ENCODE measurements at regions not wholly inside any gene's neighbourhood (a gene's known extent, or its start where the extent isn't known, plus 50 kb on each side); places are given as distances from the start of the nearest gene placed in this dataset.

DNA sequence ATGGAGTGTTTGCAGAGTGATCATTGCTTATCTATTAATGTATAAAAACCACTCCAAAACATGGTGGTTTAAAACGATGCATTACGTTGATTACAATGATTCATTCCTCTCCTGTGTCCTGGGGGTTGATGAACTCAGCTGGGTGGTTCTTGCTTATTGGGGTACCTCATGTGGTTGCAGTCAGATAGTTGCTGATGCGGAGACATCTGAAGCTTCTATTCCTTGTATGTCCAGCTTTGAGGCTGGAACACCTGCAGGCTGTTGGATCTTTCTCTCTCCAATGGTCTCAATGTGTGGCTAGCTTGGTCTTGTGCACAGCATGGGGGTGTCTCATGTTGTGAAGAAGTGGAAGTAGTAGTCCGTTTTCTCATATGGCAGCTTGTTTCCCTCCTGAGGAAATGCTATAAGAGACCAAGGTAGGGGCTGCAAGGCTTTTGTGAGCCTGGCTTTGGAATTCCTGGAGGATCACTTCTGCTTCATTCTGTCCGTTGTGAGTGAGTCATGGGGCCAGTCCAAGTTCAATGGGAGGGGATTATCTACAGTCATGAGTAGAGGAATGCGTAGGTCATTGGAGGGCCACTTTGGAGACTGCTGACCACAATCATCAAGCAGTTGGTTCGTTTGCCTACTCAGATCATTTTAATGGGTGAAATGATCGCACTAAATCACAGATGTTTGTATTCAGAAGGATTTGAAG is 601.0 kb downstream of the SLC4A3 start:
- peak in 1 of 3 experiments; percentile 12 for DNase-seq

DNA sequence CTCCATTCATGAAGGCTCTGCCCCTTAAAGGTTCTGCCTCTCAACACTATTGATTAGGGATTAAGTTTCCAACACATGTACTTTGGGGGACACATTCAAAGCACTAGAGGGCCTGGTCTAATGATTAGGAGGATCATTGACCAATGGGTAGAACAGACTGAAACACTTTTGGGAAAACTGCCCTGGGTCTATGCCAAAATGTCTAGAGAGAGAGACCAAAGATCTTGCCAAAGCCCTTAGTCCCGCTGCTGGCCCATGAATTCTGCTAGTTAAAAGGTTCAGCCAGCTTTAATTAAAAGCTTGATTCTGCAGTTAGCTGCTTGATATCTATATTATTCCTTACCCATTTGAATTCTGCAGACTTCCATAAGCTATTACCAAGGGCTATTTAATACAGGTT is 613.2 kb downstream of the SLC4A3 start:
- DNase-seq: no peak

DNA sequence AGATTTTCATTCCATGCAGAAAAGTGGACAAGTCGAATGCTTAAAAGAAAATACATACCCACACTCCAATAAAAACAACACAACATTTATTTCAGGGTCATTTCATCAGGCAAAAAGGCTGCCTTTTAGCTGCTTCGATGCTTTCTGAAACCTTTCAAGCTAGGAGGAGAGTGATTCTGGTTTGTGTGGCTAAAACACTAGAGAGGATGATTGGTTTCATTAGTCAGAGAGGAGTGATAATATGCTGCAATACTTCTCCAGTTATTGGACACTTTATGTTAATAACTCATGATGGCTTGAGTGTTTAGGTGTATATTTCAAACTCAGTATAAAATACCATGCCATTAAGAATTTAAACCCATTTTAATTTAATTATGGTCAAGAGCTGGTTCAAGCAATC is 614.0 kb downstream of the SLC4A3 start:
- DNase-seq: peak in 1 of 3 experiments; percentile 4

DNA sequence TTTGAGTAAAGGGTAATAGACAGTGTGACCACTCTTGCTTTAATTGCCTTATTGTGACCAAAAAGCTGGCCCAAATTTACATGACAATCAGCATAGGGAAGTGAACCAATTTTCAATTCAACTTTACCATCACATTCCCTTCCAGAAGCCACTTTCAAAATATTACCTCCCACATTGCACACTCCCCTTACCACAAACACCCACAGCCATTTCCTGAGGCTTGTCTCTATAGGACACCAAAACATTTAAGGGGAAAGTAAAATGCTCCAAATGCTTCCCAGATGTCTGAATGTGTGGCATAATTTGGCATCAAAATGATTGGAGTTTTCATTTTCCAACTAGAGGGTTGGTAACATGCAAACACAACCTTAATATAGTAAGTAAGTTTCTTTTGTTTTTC is 616.1 kb downstream of the SLC4A3 start:
- DNase-seq: no peak

DNA sequence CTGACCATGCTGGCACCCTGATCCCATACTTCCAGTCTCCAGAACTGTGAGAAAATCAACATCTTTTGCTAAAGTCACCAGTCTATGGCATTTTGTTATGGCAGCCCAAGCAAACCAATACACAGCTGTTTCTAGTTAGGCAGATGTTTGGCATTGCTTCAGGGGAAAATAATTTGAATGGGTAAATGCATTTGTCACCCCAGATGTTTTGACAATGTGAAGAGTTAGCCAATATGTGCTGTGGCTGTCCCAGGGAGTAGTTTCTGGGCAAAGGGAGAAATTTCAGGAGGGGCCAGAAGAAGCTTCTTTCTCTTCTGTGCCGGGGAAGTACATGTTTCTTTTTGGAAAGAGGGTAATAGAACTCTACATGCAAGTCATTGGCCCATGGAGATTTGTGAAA is 619.0 kb downstream of the SLC4A3 start:
- DNase-seq: no peak

DNA sequence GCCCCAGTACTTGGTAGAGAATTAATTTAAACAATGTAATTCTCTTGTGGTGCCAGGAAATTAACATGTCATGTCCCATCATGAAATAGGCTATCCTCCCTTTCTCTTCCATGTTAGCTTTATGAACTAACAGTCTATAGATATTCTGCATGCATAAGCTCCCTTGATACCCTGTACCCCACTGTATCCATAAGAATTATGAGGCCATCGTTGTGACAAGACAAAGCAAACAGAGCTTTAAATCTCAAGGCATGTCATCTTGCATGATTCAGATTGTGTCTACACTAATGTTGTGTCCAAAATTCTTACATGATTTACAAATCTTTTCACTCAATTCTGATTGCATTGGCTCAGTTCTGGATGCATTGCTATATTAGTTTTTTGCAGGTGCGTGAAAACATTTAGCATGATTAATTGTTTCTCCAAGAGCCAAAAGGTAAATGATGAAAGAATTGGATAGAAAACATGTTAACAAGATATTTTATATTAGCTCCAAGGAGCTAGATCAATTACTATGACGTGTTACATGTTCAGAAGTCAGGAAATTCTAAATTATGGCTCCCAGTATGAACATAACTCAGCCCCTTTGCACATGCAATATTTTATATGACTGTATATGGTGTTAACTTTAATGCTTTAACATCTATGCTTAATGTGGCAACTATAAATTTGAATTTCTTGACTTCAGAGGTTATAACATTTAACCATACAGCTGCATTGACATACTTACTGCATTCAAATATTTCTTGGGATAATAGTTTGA is 620.3 kb downstream of the SLC4A3 start:
- no peak for DNase-seq

DNA sequence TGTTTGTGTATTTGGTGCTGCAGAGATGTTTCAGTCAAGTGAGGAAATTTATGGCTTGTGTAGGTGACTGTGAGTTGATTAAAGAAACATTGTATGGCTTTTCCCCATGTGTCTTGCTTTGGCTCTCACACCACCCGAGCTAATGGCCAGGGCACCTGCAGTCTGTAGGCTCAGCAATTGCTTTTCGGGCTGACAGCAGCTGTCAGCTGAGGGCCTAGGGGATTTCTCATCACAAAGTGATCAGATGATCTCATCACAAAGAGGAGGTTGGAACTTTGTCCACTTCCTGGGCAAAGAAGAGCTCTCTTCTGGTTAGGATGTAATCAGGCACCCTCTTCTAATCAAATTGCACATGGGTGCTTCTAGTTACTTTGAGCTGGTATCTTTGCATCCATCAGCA is 632.2 kb downstream of the SLC4A3 start:
- peak in 1 of 3 experiments; percentile 21 for DNase-seq

DNA sequence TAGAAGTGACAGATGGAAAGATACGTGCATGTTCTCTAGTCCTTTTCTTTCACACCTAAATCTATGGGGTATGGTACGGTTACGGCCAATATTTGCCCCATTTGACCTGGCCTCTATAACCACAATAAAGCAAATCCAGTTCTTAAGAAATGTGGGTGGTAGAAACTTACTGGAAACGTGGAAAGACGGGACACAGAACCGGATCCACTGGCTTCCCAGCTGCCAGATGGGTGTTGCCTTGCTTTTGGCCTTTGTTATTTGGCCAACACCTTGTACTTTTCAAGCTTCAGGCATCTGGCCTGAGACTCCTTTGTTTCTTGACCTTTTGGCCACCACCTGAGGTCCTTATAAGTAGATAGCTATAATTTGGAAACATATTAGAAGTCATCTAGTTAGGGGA is 635.9 kb downstream of the SLC4A3 start:
- no peak for DNase-seq

DNA sequence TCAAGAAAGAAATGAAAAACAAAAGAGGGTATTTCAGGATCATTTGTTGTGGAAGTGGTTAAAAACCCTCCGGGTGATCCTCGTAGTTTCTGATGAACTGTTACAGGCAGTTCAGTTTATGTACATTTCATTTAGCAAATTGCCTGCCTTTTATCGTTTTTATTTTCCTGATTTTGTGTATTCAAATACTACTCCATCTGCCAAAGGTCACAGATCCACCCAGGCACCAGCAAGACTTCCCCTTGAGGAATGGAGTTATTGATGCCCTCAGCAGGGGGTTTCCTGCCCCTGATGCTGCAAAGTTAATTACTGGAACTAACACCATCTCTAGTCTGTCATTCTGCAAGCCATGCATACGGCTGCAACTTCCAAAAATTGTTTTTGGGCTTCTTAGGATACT is 641.9 kb downstream of the SLC4A3 start:
- DNase-seq: peak in 2 of 3 experiments; percentile 67 to 89

DNA sequence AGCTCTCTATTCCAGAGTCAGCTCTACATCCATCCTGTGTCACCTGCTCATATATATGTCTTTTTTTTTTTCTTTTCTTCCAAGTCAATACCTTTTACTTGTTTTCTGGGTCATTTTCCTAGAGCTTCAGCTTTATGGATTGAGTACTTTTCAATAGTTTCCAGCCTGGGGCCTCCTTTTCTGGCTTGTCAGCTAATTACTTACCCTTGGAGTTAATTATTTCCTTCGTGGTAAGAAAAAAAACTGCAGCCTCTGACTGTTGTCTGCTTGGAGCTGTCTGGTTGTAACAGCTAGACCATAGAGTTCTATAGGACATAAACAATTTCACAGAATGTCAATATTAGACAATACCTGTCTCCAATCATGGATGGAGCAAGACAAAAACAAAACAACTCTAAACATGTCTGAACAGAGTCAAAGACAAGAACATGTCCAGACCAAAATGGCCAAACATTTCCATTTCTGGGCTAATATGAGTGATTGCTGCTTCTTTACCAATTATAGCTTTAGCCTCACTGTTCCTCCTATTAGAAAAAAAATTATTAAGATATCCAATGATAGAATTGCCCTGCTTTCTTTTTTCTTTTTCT is 643.1 kb downstream of the SLC4A3 start:
- peak in 2 of 3 experiments; percentile 67 to 89 for DNase-seq

DNA sequence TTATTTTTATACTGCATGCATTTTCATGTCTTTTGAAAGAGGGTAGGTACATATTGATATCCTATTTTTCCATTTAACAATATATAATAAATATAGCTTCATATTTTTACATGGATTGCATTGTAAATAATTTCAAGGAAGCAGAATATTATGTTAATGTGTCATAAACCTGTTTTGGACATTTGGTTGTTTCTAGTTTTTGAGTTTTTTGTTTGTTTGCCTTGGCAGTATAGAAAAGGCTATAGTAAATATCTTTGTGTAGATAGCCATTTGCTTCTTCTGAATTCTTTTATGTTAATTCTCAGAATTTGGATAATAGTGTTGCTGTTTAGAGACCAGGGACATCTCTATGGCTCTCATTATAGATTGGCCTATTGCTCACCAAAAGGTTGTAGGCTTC is 645.2 kb downstream of the SLC4A3 start:
- no peak for DNase-seq

DNA sequence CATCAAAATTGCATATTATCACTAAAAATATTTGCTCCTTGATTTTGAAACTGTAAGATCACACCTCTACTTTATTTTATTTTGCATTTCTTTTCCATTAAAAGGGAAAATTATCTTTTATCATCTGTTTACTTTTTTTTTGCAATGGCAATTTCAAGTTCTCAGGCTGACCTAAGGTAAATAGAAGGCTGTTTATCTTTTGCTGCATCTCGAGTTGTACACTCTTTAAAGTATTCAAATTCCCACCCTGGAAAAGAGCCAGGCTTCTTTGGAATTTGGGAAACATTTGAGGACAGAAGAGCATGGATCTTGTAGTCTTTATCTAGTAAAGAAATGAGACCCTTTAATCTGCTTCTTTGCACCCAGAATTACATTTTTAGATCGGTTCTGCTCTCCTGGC is 645.7 kb downstream of the SLC4A3 start:
- DNase-seq: no peak

DNA sequence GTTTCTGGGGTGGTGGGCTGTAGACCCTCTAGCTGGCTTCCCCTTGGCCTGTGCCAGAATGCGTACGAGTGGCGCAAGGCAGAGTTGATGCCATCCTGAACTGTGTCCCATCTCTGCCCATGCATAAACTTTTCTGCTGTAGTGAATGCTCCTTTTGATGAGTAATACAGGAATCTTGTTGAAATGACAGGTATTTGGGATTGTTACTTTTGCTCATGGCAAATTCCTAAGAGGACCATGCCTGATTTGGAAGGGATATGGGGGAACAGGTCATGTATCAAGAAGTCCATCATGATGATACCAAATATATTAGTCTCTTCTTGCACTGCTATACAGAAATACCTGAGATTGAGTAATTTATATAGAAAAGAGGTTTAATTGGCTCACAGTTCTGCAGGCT is 648.0 kb downstream of the SLC4A3 start:
- no peak for DNase-seq

DNA sequence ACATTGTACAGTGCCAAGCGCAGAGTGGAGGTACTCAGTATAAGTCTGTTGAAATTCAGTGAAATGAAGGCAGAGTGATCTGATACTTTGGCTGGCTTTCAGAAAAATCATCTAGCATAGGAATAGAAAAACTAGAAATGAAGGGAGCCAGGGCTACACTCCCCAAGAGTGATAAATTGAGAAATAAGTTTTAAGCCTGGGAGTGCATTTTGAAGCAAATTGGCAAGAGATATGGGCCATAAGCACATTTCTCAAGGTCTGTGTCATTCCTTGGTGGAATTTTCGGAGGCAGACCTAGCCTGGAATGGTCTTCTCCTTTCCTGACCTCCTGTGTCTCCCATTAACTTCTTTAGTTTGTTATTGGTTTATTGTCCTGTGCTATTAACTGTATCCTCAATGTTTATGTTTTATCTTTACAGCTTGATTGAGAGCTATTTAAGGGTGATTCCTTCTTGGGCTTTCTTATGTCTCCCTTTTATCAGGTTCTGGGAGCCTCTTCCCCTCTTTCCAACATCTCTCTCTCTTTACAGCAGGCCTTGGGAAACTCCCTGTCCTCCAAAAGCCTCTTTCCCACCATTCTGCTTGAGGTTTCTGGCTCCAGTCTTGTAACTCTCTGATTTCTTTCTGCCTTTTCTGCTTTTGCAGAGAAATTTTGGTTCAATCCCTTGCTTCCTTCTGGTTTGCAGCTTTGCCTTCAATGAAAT is 649.5 kb downstream of the SLC4A3 start:
- no peak for DNase-seq

DNA sequence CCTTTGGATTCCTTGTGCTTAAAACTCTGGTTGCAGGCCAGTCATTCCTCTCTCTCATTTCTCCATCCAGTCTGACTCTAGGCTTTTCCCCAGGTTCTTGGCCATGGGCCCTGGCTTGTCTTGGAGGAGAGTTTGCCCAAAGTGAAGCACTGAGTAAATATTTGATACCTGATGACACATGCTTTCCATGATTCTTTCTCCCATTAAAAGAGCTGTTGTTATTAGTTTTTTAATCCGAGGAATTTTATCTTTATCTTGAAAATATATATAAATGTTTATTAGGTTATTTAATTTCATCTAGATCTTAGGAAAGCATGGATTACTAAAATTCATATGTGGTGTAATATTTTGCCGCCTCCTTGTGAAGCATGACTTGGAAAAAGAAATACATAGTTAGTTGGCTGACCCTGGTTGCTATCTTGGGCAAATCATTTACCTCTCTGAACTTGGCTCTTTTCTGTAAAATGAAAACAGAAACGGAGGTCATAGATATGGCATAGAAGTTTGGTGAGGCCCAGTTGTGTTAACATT is 650.1 kb downstream of the SLC4A3 start:
- DNase-seq: no peak

DNA sequence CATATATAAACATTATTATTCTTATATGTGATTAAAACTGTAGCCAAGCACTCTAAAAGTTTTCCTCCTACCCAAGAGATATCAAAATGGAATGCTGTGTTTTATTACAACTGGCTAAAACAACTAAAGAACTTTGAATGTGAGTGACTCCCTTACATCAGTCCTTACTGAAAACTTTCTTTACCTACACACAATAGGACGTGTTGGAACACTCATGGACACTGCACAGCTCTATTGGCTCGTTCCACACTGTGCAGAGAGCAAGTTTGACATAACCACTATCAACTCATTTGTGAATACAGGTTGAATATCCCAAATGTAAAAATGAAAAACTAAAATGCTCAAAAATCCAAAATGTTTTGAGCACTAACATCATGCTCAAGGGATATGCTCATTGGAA is 650.6 kb downstream of the SLC4A3 start:
- DNase-seq: no peak

DNA sequence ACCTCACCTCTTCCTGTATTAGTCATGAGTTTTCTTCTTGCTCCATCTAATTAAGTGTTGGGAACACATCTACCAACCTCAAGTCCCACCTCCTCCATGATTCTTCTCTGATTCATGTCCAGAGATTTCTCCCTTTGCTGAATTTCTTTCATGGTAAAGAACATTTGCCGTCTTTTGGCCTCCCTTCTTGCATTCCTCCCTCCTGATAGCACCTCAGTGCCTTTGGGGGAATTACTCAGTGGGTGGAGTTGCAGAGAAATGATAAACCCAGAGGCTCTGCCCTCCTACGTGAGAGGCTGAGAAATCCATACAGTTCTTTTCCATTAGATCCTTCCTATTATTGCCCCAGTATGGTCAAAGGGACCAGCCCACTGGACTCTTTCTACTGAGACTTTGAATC is 651.9 kb downstream of the SLC4A3 start:
- DNase-seq: no peak

DNA sequence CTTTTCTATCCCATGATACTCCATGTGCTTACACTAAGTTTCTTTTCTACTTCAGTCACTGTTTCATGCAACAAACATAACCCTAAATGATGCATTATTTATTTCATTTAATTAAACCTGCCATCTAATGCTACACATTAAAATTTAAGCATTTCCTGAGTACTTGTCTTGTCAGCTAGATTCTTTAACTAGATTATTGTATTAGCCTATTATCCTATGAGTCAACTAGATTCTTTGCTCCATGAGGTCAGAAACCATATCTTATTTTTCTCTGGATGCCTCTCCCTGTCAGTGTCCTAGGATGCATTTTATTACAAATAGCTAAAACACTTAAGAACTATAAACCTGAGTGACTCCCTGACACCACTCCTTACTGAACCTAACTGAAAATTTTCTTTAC is 652.4 kb downstream of the SLC4A3 start:
- DNase-seq: no peak

DNA sequence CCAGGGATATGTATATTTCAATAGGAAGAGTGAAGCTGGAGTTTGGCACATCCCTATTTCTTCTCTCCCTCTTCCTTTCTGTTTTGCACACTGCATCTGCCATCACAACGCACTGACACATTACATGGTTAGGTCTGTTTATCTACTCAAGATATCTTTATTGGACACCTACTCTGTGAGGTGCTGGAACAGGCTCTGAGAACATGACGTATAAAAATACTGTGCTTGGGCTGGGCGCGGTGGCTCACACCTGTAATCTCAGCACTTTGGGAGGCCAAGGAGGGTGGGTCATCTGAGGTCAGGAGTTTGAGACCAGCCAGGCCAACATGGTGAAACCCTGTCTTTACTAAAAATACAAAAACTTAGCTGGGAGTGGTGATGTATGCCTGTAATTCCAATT is 653.3 kb downstream of the SLC4A3 start:
- DNase-seq: no peak

DNA sequence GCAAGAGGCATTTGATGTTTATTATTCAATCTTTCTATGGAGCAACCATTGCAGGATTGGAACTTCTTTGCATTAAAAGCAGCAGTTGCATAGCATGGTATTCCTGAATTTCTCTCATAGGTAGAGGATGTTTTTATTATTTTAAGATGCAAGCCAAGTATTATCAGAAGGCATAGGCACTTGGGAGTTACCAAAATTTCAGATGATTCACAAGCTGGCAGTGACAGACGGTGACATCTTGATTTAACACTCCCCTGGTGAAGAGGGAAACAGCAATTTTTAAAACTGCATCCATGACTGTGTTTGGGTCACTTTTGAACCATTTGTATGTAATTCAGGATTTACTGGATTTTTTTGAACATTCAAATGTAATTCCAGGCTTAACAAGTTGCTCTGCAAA is 654.3 kb downstream of the SLC4A3 start:
- no peak for DNase-seq

DNA sequence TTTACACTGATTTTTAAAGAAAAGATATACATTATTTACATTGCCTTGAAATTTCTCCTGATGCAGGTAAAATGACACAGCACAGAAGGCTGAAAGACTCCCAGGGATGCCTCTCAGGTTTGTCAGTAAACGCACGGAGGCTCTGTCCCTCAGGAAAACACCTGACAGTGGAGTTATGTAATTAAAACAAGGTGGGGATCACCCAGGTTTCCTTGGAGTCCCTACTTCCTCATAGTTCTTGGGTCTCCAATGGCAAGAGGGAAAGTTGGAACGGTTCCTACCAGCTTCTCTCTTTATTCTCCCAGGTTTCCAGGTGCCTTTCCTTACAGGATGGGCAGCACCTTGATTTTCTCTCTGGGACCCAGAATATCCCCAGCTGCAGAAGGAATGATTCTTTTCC is 654.8 kb downstream of the SLC4A3 start:
- no peak for DNase-seq

DNA sequence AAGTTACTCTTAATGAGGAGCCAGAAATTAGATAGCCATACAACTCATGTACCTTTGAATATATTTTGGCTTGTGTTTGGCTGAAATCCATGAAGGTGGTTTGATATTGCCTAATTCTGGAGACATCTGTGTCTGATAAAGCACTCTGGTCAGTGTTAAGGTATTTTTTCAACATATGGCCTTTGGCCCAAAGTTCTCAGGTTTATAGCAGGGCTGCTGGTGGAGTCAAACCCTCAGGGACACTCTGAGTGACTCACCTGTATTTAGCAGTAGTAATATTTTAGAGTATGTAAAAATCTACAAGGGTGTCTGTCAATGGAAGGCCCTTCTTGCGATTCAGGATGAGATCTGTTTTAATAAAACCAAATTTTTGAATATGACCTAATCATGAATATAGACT is 666.5 kb downstream of the SLC4A3 start:
- no peak for DNase-seq

DNA sequence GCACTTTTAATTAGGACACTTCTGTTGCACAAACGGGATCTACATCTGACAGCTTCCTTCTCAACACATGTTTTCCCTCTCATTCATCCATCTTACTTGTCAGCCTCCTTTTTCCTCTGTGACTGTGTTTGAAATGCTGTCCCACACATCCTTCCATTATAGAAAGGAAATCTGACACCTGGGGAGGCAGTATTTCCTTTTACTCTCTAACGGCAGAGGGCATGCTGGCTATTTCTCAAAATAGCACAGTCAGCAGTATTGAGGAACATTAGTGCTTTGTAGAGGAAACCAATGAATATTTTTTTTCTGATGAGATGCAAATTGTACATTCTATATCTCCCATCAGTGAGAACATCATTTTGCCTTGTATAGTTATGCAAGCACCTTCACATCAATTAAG is 668.7 kb downstream of the SLC4A3 start:
- peak in 2 of 3 experiments; percentile 28 to 37 for DNase-seq

Data from NCI-H1417 (cell line).